Breast epithelium (tissue), 3 donors: ENCODE measurements at regions not wholly inside any gene's neighbourhood (a gene's known extent, or its start where the extent isn't known, plus 50 kb on each side); places are given as distances from the start of the nearest gene placed in this dataset.

ENCODE experiments used
- POLR2A ChIP-seq: fragments of 450-650 bp; IDR thresholded peaks from one replicate; pipeline ENCODE4 v1.6.1; 2016; ENCODE audit warnings: antibody characterized with exemption, mild to moderate bottlenecking, moderate library complexity
- POLR2AphosphoS5 ChIP-seq, 3 donors: sonication (generic); formaldehyde crosslinking; IDR thresholded peaks; one replicate each; pipeline ENCODE4 v1.6.1; 2017; ENCODE audit warnings: antibody characterized with exemption in 3 of 3
- TF ChIP-seq, protein P1 (sequence below), 3 donors: fragments of 450-650 bp; IDR thresholded peaks; one replicate each; pipeline ENCODE4 v1.5.1; 2016 to 2017; ENCODE audit warnings: antibody characterized with exemption in 3 of 3, mild to moderate bottlenecking in 3 of 3, moderate library complexity in 3 of 3

- TF ChIP-seq, protein P1, sequence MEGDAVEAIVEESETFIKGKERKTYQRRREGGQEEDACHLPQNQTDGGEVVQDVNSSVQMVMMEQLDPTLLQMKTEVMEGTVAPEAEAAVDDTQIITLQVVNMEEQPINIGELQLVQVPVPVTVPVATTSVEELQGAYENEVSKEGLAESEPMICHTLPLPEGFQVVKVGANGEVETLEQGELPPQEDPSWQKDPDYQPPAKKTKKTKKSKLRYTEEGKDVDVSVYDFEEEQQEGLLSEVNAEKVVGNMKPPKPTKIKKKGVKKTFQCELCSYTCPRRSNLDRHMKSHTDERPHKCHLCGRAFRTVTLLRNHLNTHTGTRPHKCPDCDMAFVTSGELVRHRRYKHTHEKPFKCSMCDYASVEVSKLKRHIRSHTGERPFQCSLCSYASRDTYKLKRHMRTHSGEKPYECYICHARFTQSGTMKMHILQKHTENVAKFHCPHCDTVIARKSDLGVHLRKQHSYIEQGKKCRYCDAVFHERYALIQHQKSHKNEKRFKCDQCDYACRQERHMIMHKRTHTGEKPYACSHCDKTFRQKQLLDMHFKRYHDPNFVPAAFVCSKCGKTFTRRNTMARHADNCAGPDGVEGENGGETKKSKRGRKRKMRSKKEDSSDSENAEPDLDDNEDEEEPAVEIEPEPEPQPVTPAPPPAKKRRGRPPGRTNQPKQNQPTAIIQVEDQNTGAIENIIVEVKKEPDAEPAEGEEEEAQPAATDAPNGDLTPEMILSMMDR (IDR thresholded peaks at IDR 0.05), result no peak
- TF ChIP-seq POLR2A (no peak), POLR2AphosphoS5 (IDR thresholded peaks at IDR 0.05) (no peak)
These were observed 514.8 kb downstream of the EPHA3 start for GRCh38 chr3:89622063-89622700.
